ENCODE measurements at regions not wholly inside any gene's neighbourhood (a gene's known extent, or its start where the extent isn't known, plus 50 kb on each side); places are given as distances from the start of the nearest gene placed in this dataset.
"Not testable (repeated sequence)": the region's sequence is repeated elsewhere in the genome, so short reads cannot be mapped to it uniquely, and the experiment has no call there.

DNA sequence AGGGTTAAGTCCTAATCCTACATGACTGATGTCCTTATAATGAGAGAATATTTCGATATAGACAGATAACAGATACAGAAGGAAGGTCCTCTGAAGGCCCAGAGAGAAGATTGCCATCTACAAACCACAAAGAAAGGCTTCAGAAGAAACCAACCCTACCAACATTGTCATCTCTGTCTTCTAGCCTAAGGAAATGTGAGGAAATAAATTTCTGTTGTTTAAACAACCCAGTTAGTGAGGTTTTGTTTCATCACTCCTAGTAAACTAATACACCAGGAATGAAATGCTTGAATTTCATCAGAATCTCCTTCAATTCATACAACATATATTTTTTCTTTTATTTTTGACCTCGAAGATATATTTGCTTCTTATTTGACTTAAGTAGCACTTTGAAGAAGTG, 1527.8 kb downstream of the STIM2 start:
- DNase-seq (ENCODE audit: low spot score), result no peak

- DNase-seq (ENCODE audit: low spot score), result no peak
Observed at GRCh38 chr4:28391877-28392276, 1531.2 kb downstream of the STIM2 start.

- no peak for DNase-seq (ENCODE audit: low spot score)
Observed at GRCh38 chr4:28402751-28403150, 1542.1 kb downstream of the STIM2 start.

GRCh38 chr4:28421221-28421620, 1560.6 kb downstream of the STIM2 start:
- no peak for DNase-seq (ENCODE audit: low spot score)

GRCh38 chr4:28426251-28426650, 1565.6 kb downstream of the STIM2 start:
- DNase-seq (ENCODE audit: low spot score), result no peak

- DNase-seq (ENCODE audit: low spot score), result no peak
Observed at GRCh38 chr4:28427306-28428085, 1566.9 kb downstream of the STIM2 start.

DNA sequence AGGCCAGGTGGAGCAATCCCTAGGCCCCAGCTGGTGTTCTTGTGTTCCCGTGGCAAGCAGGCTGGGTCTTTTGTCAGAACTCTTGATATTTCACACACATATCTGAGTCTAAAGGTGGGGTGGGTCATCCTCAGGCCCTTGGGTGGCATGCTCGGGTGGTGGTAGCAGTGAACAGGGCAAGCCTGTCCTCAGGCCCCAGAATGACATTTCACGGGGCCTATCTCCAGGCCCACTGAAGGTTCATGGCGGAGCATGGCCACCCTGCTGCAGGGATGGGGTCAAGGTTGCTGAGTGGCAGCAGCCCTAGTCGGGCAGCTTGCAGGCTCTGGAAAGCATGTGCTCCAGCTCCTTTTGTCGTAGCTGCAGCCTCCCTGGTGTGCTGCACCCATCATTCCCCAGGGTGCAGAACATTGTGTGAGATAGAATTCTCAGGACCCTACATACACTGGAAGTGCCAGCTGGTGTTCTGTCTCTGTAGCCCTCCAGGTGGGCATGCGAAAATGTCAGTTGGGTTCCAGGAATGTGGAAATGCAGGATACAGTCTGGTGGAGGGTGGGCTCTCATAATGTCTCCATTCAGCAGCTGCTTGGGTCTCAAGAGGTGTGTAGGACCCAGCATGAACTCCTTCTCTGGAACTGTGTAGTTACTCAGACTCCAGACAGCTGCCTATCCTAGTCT, 1571.8 kb downstream of the STIM2 start:
- no peak for DNase-seq (ENCODE audit: low spot score)

GRCh38 chr4:28435314-28435713, 1574.7 kb downstream of the STIM2 start:
- no peak for DNase-seq (ENCODE audit: low spot score)

- no peak for DNase-seq (ENCODE audit: low spot score)
Observed at GRCh38 chr4:28436191-28437080, 1575.8 kb downstream of the STIM2 start.

- peak; percentile 6 for DNase-seq (ENCODE audit: low spot score)
Observed at GRCh38 chr4:28443371-28443770, 1582.7 kb downstream of the STIM2 start.

- peak; percentile 7 for DNase-seq (ENCODE audit: low spot score)
Observed at GRCh38 chr4:28443801-28444412, 1583.3 kb downstream of the STIM2 start.

- DNase-seq (ENCODE audit: low spot score), result no peak
Observed at GRCh38 chr4:28444886-28445496, 1584.3 kb downstream of the STIM2 start.

DNA sequence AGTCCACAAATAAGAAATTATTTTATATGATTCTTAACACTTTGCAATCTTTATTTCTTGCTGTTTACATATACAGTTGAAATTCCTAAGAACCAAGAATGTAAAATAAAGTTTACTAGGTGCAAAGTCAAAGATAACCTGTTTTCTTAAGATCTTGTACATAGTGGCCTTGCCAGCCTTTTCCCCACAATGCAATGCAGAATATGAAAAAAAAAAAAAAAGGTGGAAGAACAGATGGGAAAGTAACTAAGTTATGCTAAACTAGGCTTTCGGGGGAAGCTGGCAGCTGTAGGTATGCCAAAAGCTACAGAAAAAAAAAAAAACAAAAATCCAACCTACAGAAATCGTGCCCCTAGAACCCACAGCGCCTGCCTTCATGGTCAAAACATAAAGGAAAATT, 1588.4 kb downstream of the STIM2 start:
- no peak for DNase-seq (ENCODE audit: low spot score)

GRCh38 chr4:28451346-28451745, 1590.7 kb downstream of the STIM2 start:
- DNase-seq (ENCODE audit: low spot score), result no peak

DNA sequence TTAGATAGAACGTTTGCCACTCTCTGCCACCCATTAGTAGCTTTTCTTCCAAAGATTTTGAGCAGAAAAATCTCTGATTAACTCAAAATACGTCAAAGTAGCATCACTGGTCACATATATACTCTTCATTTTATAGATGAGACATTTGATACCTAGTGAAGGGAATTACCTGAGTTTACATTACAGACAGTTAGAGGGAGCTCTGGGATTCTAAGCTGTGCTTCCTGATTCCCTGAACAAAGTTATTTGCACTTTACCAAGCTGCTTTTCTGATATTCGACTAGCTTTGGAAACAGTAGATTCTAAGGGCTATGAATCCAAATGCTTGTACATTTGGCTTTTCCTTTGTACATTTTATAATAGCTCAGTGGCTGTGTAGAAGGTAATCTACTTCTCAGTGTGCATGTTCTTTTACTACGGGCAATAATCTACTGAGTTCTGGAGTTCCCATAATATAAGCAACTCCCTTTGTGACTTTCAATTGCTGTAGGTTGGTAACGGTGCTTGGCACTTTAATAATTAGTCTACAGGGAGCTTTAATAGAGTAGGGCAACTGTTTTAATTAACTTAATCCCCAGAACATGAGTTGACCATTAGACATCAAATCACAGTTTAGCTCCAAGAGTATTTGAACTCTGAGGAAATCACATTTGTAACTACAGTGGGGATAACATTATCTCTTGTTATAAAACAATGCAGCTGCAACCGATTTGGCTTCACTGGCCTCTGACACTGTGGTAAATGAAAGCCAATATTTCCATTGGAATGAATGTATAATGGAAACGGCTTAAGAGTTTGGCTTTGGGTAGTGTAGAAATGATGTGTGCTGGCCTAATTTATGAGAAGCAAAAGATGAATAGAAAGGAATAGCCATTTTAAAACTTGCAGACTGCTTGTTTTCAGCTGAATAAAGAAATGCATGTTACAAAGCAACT, 1602.4 kb downstream of the STIM2 start:
- no peak for DNase-seq (ENCODE audit: low spot score)

GRCh38 chr4:28464823-28465222, 1604.2 kb downstream of the STIM2 start:
- no peak for DNase-seq (ENCODE audit: low spot score)

GRCh38 chr4:28466886-28467285, 1606.2 kb downstream of the STIM2 start:
- not testable (repeated sequence) for DNase-seq (ENCODE audit: low spot score)

DNA sequence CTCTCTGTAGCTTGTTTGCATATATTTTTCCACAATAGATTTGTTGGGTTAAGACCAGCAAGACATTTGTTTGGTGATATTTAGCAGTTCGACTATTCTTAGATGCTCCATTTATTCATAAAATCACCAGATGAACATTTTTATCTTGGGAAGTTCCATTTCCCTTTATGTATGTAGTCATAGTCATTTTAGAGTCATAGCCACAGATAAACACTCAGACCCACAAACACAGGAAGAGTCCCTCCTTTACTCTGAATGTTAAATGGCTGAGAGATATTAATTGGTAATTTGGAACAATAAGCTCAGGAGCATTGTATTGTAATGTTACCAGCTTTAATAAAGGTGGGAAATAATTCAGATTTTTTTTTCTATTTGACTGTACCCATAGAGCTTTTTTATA, 1608.7 kb downstream of the STIM2 start:
- no peak for DNase-seq (ENCODE audit: low spot score)

DNA sequence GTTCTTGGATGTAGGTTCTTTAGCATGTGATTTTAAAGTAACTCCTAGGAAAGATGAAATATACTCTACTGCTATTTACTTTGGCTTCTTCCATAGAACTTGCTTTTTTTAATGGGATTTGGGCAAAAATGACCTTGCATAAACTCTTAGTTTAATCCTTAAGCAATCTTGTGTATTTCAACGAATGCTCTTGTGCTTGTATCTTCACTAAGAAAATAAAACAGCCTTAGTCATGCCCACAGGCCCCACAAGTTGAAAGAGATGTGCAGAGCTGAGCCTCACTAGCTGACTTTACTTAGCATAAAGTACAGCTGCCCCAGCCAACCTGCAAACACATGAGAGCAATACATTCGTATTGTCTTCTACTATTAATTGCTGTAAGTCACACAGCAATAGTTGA, 1609.2 kb downstream of the STIM2 start:
- DNase-seq (ENCODE audit: low spot score), result no peak

- DNase-seq (ENCODE audit: low spot score), result no peak
Observed at GRCh38 chr4:28475381-28475780, 1614.7 kb downstream of the STIM2 start.

DNA sequence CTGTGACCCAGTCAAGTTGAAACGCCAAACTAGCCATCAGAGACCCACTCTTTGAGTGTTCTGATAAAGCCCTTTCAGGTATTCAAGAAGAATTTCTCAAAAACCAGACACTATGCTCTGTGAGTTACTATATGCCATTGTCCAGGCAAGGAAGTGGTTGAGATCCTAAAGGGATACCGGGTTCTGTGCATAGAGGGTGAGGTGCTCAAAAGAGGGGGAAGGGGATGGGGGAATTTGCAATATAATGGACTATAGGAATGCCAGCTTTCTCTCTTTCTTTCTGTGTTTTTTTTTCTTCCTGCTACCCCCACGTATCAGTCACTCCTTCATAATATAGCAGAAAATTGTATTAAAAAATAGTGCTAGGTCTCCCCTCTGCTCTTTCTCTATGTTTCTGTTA, 1619.0 kb downstream of the STIM2 start:
- DNase-seq (ENCODE audit: low spot score), result no peak

Measured in Ammon's horn (tissue), 1 donor.